ENCODE measurements at regions not wholly inside any gene's neighbourhood (a gene's known extent, or its start where the extent isn't known, plus 50 kb on each side); places are given as distances from the start of the nearest gene placed in this dataset.

GRCh38 chr7:120014925-120015465, 258.0 kb upstream of the KCND2 start:
- no peak overlapping the region for H3K27ac ChIP-seq
- H3K27me3 ChIP-seq = no peaks in the 10 kb centered on the region
- TF ChIP-seq CTCF (IDR thresholded peaks at IDR 0.05) = no peak
- DNase-seq = no peak
- H3K4me3 ChIP-seq = no peak overlapping the region
- ATAC-seq = peak; percentile 70
- no peaks in the 10 kb centered on the region for H3K36me3 ChIP-seq
- peaks cover 0 to 4% of the 10 kb centered on the region in 2 donors for H3K9me3 ChIP-seq
- H3K4me1 ChIP-seq = peaks cover 0 to 7% of the 10 kb centered on the region in 2 donors
- intact Hi-C loops (cut with DNase I) = no loop called here

- Histone ChIP-seq H3K27ac (no peak overlapping the region), H3K4me1 (no peaks in the 10 kb centered on the region), H3K9me3 (no peaks in the 10 kb centered on the region), H3K27me3 (no peaks in the 10 kb centered on the region), H3K4me3 (no peak overlapping the region), H3K36me3 (no peaks in the 10 kb centered on the region)
- DNase-seq = no peak
- intact Hi-C loops (cut with DNase I) = no loop called here
- no peak for ATAC-seq
- TF ChIP-seq CTCF (IDR thresholded peaks at IDR 0.05) = no peak
Measured at GRCh38 chr7:120021085-120021484, 251.9 kb upstream of the KCND2 start.

GRCh38 chr7:120023494-120024167, 249.3 kb upstream of the KCND2 start:
- ATAC-seq (no peak), DNase-seq (no peak)
- intact Hi-C loops (cut with DNase I) = no loop called here
- no peaks in the 10 kb centered on the region for H3K9me3 ChIP-seq
- H3K27me3 ChIP-seq = no peaks in the 10 kb centered on the region
- TF ChIP-seq CTCF (IDR thresholded peaks at IDR 0.05) = no peak
- no peaks in the 10 kb centered on the region for H3K36me3 ChIP-seq
- H3K4me1 ChIP-seq = no peaks in the 10 kb centered on the region
- H3K4me3 ChIP-seq = no peak overlapping the region
- no peak overlapping the region for H3K27ac ChIP-seq

GRCh38 chr7:120028636-120029035, 244.3 kb upstream of the KCND2 start:
- Histone ChIP-seq H3K27me3 (no peaks in the 10 kb centered on the region), H3K36me3 (no peaks in the 10 kb centered on the region), H3K4me3 (no peak overlapping the region), H3K27ac (no peak overlapping the region), H3K4me1 (no peaks in the 10 kb centered on the region), H3K9me3 (no peaks in the 10 kb centered on the region)
- ATAC-seq = no peak
- TF ChIP-seq CTCF (IDR thresholded peaks at IDR 0.05) = no peak
- intact Hi-C loops (cut with DNase I) = no loop called here
- DNase-seq = no peak

- no peak overlapping the region for H3K27ac ChIP-seq
- H3K4me1 ChIP-seq = no peaks in the 10 kb centered on the region
- H3K4me3 ChIP-seq = no peak overlapping the region
- TF ChIP-seq CTCF (IDR thresholded peaks at IDR 0.05) = no peak
- H3K36me3 ChIP-seq = no peaks in the 10 kb centered on the region
- intact Hi-C loops (cut with DNase I) = no loop called here
- no peak for ATAC-seq
- no peak for DNase-seq
- H3K9me3 ChIP-seq = no peaks in the 10 kb centered on the region
- H3K27me3 ChIP-seq = no peaks in the 10 kb centered on the region
Measured at GRCh38 chr7:120030876-120031275, 242.1 kb upstream of the KCND2 start.
